GM23338 (cell line): ENCODE measurements at regions not wholly inside any gene's neighbourhood (a gene's known extent, or its start where the extent isn't known, plus 50 kb on each side); places are given as distances from the start of the nearest gene placed in this dataset.

ENCODE experiments used
- ATAC-seq: fragments of 200-7000 bp; cut with Tn5 transposase; 3 replicates; pipeline ENCODE4 v1.9.1; 2020
- DNase-seq: peaks from one replicate; pipeline ENCODE4 v3.0.0-alpha.2; 2015; ENCODE audit warnings: low spot score
- H2AFZ ChIP-seq: fragments of 200-600 bp; sonication (generic); 2 replicates; pipeline ENCODE4 v1.8.0; 2016; ENCODE audit warnings: antibody characterized with exemption, mild to moderate bottlenecking, moderate library complexity
- H3F3A ChIP-seq: fragments of 200-600 bp; sonication (generic); replicated peaks from 2 replicates; pipeline ENCODE4 v1.8.0; 2017; ENCODE audit warnings: antibody characterized with exemption, mixed run types, low read depth
- H3K27ac ChIP-seq: fragments of 200-600 bp; sonication (generic); 2 replicates; pipeline ENCODE4 v1.6.1; 2016; ENCODE audit warnings: low read depth
- H3K27me3 ChIP-seq: fragments of 200-600 bp; sonication (generic); 2 replicates; pipeline ENCODE4 v1.8.0; 2016; ENCODE audit warnings: mild to moderate bottlenecking, mixed run types, moderate library complexity; ENCODE audit not compliant: insufficient read depth
- H3K36me3 ChIP-seq: fragments of 200-600 bp; sonication (generic); 2 replicates; pipeline ENCODE4 v1.8.0; 2016; ENCODE audit warnings: mild to moderate bottlenecking; ENCODE audit not compliant: insufficient read depth
- H3K4me1 ChIP-seq: fragments of 200-600 bp; sonication (generic); 2 replicates; pipeline ENCODE4 v1.8.0; 2016; ENCODE audit warnings: mild to moderate bottlenecking, moderate library complexity; ENCODE audit not compliant: insufficient read depth
- H3K4me2 ChIP-seq: fragments of 200-600 bp; sonication (generic); 2 replicates; pipeline ENCODE4 v1.7.1; 2017; ENCODE audit warnings: mixed run types
- H3K4me3 ChIP-seq: fragments of 200-600 bp; sonication (generic); 2 replicates; pipeline ENCODE4 v1.6.1; 2016; ENCODE audit warnings: mixed run types
- H3K79me2 ChIP-seq: fragments of 200-600 bp; sonication (generic); replicated peaks from 2 replicates; pipeline ENCODE4 v1.8.0; 2017; ENCODE audit warnings: mild to moderate bottlenecking; ENCODE audit not compliant: insufficient read depth
- H3K9me2 ChIP-seq: fragments of 200-600 bp; sonication (generic); 2 replicates; pipeline ENCODE4 v1.8.0; 2017; ENCODE audit not compliant: insufficient read depth
- H4K20me1 ChIP-seq: fragments of 200-600 bp; sonication (generic); replicated peaks from 2 replicates; pipeline ENCODE4 v1.8.0; 2017; ENCODE audit warnings: mild to moderate bottlenecking; ENCODE audit not compliant: insufficient read depth
- H3K27ac Mint-ChIP-seq: 2 replicates; pipeline ENCODE4 v1.8.0; 2020; ENCODE audit warnings: inconsistent platforms, mild to moderate bottlenecking, moderate library complexity, mixed read lengths
- H3K27me3 Mint-ChIP-seq: 3 replicates; pipeline ENCODE4 v1.8.0; 2022; ENCODE audit warnings: low read depth, mild to moderate bottlenecking, moderate library complexity, mixed read lengths, inconsistent platforms; ENCODE audit not compliant: insufficient read depth, poor library complexity
- H3K36me3 Mint-ChIP-seq: 3 replicates; pipeline ENCODE4 v1.8.0; 2021; ENCODE audit warnings: low read depth, mild to moderate bottlenecking, inconsistent platforms, moderate library complexity, mixed read lengths
- H3K4me1 Mint-ChIP-seq: 3 replicates; pipeline ENCODE4 v1.8.0; 2020; ENCODE audit warnings: mild to moderate bottlenecking, inconsistent platforms, mixed read lengths
- H3K4me3 Mint-ChIP-seq: 3 replicates; pipeline ENCODE4 v1.8.0; 2021; ENCODE audit warnings: moderate library complexity, mild to moderate bottlenecking, inconsistent platforms, mixed read lengths
- H3K9me3 Mint-ChIP-seq: 3 replicates; pipeline ENCODE4 v1.8.0; 2020; ENCODE audit warnings: moderate library complexity, mild to moderate bottlenecking, inconsistent platforms, mixed read lengths
- CREB1 ChIP-seq: fragments of 250-450 bp; sonication (Bioruptor Pico); IDR thresholded peaks from 2 replicates; pipeline ENCODE4 v1.5.0; 2020; ENCODE audit warnings: low read depth, mild to moderate bottlenecking, moderate library complexity
- CTCF ChIP-seq, 2 experiments: fragments of 200-600 bp in 1 of 2; sonication (generic) in 1 of 2; conservative IDR thresholded peaks; 2 replicates each; pipeline versions ENCODE4 v1.5.1 to v1.6.1; 2016 to 2017; ENCODE audit warnings: antibody characterized with exemption in 2 of 2, low read depth in 2 of 2, mild to moderate bottlenecking in 2 of 2, moderate library complexity in 1 of 2
- ETS1 ChIP-seq: IDR thresholded peaks from 2 replicates; pipeline ENCODE4 v1.6.1; 2016; ENCODE audit warnings: antibody characterized with exemption
- EZH2 ChIP-seq: fragments of 200-600 bp; sonication (generic); IDR thresholded peaks from one replicate; pipeline ENCODE4 v1.8.0; 2017; ENCODE audit warnings: antibody characterized with exemption, mild to moderate bottlenecking, low read depth; ENCODE audit not compliant: unreplicated experiment
- EZH2phosphoT487 ChIP-seq: fragments of 200-600 bp; sonication (generic); IDR thresholded peaks from one replicate; pipeline ENCODE4 v1.8.1; 2018; ENCODE audit warnings: antibody characterized with exemption; ENCODE audit not compliant: unreplicated experiment
- JUNB ChIP-seq: IDR thresholded peaks from one replicate; pipeline ENCODE4 v1.6.1; 2016; ENCODE audit warnings: antibody characterized with exemption; ENCODE audit not compliant: unreplicated experiment
- NANOG ChIP-seq: IDR thresholded peaks from 2 replicates; pipeline ENCODE4 v1.6.1; 2016; ENCODE audit warnings: antibody characterized with exemption, borderline replicate concordance
- POLR2AphosphoS5 ChIP-seq: IDR thresholded peaks from 2 replicates; pipeline ENCODE4 v1.6.1; 2016; ENCODE audit warnings: antibody characterized with exemption, low read depth
- REST ChIP-seq: IDR thresholded peaks from one replicate; pipeline ENCODE4 v1.6.1; 2018; ENCODE audit warnings: antibody characterized with exemption; ENCODE audit not compliant: unreplicated experiment
- STAT1 ChIP-seq: IDR thresholded peaks from one replicate; pipeline ENCODE4 v1.6.1; 2016; ENCODE audit warnings: antibody characterized with exemption; ENCODE audit not compliant: unreplicated experiment
- ZNF114 ChIP-seq: fragments of 250-450 bp; sonication (Bioruptor Pico); IDR thresholded peaks from 2 replicates; pipeline ENCODE4 v1.5.0; 2020; ENCODE audit warnings: mild to moderate bottlenecking, moderate library complexity
- ZNF331 ChIP-seq: fragments of 250-450 bp; sonication (Bioruptor Pico); IDR thresholded peaks from 2 replicates; pipeline ENCODE4 v1.5.0; 2020; ENCODE audit warnings: low read depth, mild to moderate bottlenecking, moderate library complexity
- ZNF462 ChIP-seq: fragments of 250-450 bp; sonication (Bioruptor Pico); IDR thresholded peaks from 2 replicates; pipeline ENCODE4 v1.5.0; 2020; ENCODE audit warnings: mild to moderate bottlenecking, moderate library complexity

GRCh38 chr16:65392806-65393565 lies 271.1 kb upstream of the CDH11 start:
- no peaks in the 10 kb centered on the region for H3K27me3 Mint-ChIP-seq
- H3K4me3 Mint-ChIP-seq, result no peak overlapping the region
- H3K4me3 ChIP-seq, result no peak overlapping the region
- no peaks in the 10 kb centered on the region for H4K20me1 ChIP-seq
- ATAC-seq (no peak), DNase-seq (no peak)
- TF ChIP-seq POLR2AphosphoS5, result no peak
- TF ChIP-seq STAT1, result no peak
- TF ChIP-seq EZH2phosphoT487, result no peak
- no peak for TF ChIP-seq ETS1
- TF ChIP-seq ZNF331 (CRISPR knock-in tag), result no peak
- no peak for TF ChIP-seq JUNB
- TF ChIP-seq NANOG, result no peak
- TF ChIP-seq ZNF114 (CRISPR knock-in tag), result no peak
- no peak for TF ChIP-seq ZNF462
- no peak for TF ChIP-seq EZH2
- no peak for TF ChIP-seq CREB1
- no peak for TF ChIP-seq CTCF (conservative IDR thresholded peaks at IDR 0.05; ENCODE audit: low read depth in 2 of 2)
- no peak for TF ChIP-seq REST
- H3K4me1 Mint-ChIP-seq, result no peaks in the 10 kb centered on the region
- H3K4me2 ChIP-seq, result no peak overlapping the region
- H3K36me3 ChIP-seq, result no peaks in the 10 kb centered on the region
- H3K27ac ChIP-seq, result no peak overlapping the region
- 0 out of 2 replicates have a peak overlapping the region, but pooled peaks have one; percentile 38 for H2AFZ ChIP-seq
- H3K36me3 Mint-ChIP-seq, result peaks cover 16% of the 10 kb centered on the region
- no peaks in the 10 kb centered on the region for H3K9me2 ChIP-seq
- H3K27ac Mint-ChIP-seq, result no peak overlapping the region
- peaks cover 12% of the 10 kb centered on the region for H3K9me3 Mint-ChIP-seq
- no peaks in the 10 kb centered on the region; the same call in 1 of the 2 replicates for H3K4me1 ChIP-seq
- H3F3A ChIP-seq, result no peaks in the 10 kb centered on the region
- H3K27me3 ChIP-seq, result no peaks in the 10 kb centered on the region
- no peaks in the 10 kb centered on the region for H3K79me2 ChIP-seq
